ENCODE measurements at regions not wholly inside any gene's neighbourhood (a gene's known extent, or its start where the extent isn't known, plus 50 kb on each side); places are given as distances from the start of the nearest gene placed in this dataset.

- Mint-ChIP-seq H3K36me3 (ENCODE audit: insufficient read depth) (no peaks in the 10 kb centered on the region), H3K4me1 (ENCODE audit: low read depth) (no peaks in the 10 kb centered on the region), H3K9me3 (ENCODE audit: low read depth) (no peaks in the 10 kb centered on the region), H3K4me3 (ENCODE audit: low read depth) (no peak overlapping the region), H3K27me3 (no peaks in the 10 kb centered on the region), H3K27ac (no peak overlapping the region)
- TF ChIP-seq, protein P1, sequence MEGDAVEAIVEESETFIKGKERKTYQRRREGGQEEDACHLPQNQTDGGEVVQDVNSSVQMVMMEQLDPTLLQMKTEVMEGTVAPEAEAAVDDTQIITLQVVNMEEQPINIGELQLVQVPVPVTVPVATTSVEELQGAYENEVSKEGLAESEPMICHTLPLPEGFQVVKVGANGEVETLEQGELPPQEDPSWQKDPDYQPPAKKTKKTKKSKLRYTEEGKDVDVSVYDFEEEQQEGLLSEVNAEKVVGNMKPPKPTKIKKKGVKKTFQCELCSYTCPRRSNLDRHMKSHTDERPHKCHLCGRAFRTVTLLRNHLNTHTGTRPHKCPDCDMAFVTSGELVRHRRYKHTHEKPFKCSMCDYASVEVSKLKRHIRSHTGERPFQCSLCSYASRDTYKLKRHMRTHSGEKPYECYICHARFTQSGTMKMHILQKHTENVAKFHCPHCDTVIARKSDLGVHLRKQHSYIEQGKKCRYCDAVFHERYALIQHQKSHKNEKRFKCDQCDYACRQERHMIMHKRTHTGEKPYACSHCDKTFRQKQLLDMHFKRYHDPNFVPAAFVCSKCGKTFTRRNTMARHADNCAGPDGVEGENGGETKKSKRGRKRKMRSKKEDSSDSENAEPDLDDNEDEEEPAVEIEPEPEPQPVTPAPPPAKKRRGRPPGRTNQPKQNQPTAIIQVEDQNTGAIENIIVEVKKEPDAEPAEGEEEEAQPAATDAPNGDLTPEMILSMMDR (IDR thresholded peaks at IDR 0.05; ENCODE audit: unreplicated experiment): no peak
- DNase-seq (ENCODE audit: low spot score, unreplicated experiment): no peak
Measured at GRCh38 chr1:73511038-73511437, 686.9 kb downstream of the LRRIQ3 start.

GRCh38 chr1:73500154-73500553, 697.8 kb downstream of the LRRIQ3 start:
- Mint-ChIP-seq H3K27me3 (no peaks in the 10 kb centered on the region), H3K36me3 (ENCODE audit: insufficient read depth) (no peaks in the 10 kb centered on the region), H3K27ac (no peak overlapping the region), H3K9me3 (ENCODE audit: low read depth) (no peaks in the 10 kb centered on the region), H3K4me3 (ENCODE audit: low read depth) (no peak overlapping the region), H3K4me1 (ENCODE audit: low read depth) (no peaks in the 10 kb centered on the region)
- TF ChIP-seq, protein P1 (IDR thresholded peaks at IDR 0.05; ENCODE audit: unreplicated experiment): no peak
- no peak for DNase-seq (ENCODE audit: low spot score, unreplicated experiment)

- H3K4me1 Mint-ChIP-seq (ENCODE audit: low read depth): no peaks in the 10 kb centered on the region
- no peak for DNase-seq (ENCODE audit: low spot score, unreplicated experiment)
- TF ChIP-seq, protein P1 (IDR thresholded peaks at IDR 0.05; ENCODE audit: unreplicated experiment): no peak
- H3K9me3 Mint-ChIP-seq (ENCODE audit: low read depth): no peaks in the 10 kb centered on the region
- no peaks in the 10 kb centered on the region for H3K36me3 Mint-ChIP-seq (ENCODE audit: insufficient read depth)
- H3K4me3 Mint-ChIP-seq (ENCODE audit: low read depth): no peak overlapping the region
- H3K27ac Mint-ChIP-seq: no peak overlapping the region
- no peaks in the 10 kb centered on the region for H3K27me3 Mint-ChIP-seq
Measured at GRCh38 chr1:73499671-73500070, 698.3 kb downstream of the LRRIQ3 start.

- H3K4me3 Mint-ChIP-seq (ENCODE audit: low read depth): no peak overlapping the region
- H3K36me3 Mint-ChIP-seq (ENCODE audit: insufficient read depth): no peaks in the 10 kb centered on the region
- H3K27me3 Mint-ChIP-seq: no peaks in the 10 kb centered on the region
- H3K27ac Mint-ChIP-seq: no peak overlapping the region
- H3K9me3 Mint-ChIP-seq (ENCODE audit: low read depth): peaks cover 5% of the 10 kb centered on the region
- H3K4me1 Mint-ChIP-seq (ENCODE audit: low read depth): no peaks in the 10 kb centered on the region
- DNase-seq (ENCODE audit: low spot score, unreplicated experiment): no peak
- TF ChIP-seq, protein P1 (IDR thresholded peaks at IDR 0.05; ENCODE audit: unreplicated experiment): no peak
Measured at GRCh38 chr1:73491621-73492020, 706.4 kb downstream of the LRRIQ3 start.

DNA sequence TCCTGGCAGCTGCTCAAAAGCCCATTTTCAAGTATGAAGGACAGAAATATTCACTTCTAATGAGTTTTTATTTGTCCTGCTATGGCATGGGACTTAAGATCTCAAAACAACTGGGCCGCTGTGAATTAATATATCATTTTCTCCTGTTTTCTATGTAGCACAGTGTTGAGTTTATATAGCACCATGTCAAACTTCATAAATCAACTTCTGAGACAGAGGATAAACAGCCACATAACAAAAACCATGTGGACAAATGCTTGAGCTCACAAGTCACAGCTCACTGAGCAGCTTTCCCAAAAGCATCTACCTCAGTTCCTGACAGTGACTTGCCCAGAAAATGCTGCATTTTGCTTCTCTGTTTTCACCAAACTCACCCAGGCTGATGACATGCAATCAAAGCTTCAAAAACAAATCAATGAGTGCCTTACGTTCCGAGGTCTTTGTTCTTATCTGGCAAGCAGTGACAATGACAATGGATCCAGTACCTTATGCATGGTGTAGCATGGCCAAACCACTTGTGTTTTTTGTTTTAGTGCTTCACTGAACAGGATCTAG, 722.6 kb downstream of the LRRIQ3 start:
- no peaks in the 10 kb centered on the region for H3K4me1 Mint-ChIP-seq (ENCODE audit: low read depth)
- H3K36me3 Mint-ChIP-seq (ENCODE audit: insufficient read depth): no peaks in the 10 kb centered on the region
- TF ChIP-seq, protein P1 (IDR thresholded peaks at IDR 0.05; ENCODE audit: unreplicated experiment): no peak
- H3K9me3 Mint-ChIP-seq (ENCODE audit: low read depth): no peaks in the 10 kb centered on the region
- H3K4me3 Mint-ChIP-seq (ENCODE audit: low read depth): no peak overlapping the region
- no peak for DNase-seq (ENCODE audit: low spot score, unreplicated experiment)
- H3K27me3 Mint-ChIP-seq: no peaks in the 10 kb centered on the region
- peak overlapping the region; percentile 15 for H3K27ac Mint-ChIP-seq
